GM21367 (cell line): ENCODE measurements at regions not wholly inside any gene's neighbourhood (a gene's known extent, or its start where the extent isn't known, plus 50 kb on each side); places are given as distances from the start of the nearest gene placed in this dataset.
"Not testable (repeated sequence)": the region's sequence is repeated elsewhere in the genome, so short reads cannot be mapped to it uniquely, and the experiment has no call there.

Source experiments
- ATAC-seq: cut with Tn5 transposase; IDR thresholded peaks from one replicate; pipeline ENCODE4 v1.9.1; 2021; ENCODE audit not compliant: unreplicated experiment

DNA sequence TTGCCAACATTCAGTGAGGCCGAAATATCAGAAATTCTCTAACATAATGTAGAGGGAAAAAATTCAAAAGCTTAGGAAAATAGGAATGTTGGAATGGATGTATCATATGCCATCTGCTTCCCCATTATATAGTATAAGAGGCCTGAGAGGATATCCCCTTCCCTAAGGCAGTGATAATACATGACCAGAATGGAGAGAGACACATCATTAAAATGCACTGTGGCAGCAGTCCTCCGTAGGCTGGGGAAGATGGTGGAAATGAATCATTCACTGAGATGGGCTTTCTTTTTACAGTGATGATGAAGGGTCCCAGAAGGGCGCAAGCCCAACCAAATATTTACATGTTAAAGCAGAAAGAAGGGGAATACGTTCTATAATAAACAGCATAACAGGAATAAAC is 799.1 kb upstream of the SPRY2 start:
- ATAC-seq, result no peak

DNA sequence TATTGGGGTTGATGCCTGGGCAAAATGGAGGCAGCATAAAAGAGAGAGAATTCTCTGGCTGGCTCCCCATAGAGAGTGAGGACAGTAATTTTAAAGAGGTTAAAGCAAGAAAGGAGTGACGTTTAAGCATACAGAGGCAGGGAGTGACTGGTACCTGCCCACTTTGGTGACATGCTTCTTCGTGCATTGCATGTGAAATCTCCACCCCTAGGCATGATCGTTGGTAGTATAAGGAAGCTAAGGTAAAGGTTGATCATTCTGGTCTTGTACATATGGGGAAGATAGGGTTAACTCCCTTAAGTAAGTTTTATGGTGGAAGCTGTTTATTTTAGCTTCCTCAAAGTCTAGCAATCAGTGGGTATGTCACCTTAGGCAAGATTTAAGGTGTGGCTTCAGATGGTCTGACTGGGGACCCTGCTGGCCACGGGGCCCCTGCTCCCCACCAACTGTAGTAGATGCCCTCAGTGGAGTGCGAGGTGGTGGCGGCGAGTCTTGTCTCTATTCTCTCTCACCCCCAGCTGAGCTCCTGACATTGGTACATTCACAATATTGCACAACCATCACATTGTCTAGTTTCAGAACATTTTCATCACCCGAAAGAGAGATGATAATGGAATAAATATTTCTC is 797.5 kb upstream of the SPRY2 start:
- ATAC-seq, result no peak

DNA sequence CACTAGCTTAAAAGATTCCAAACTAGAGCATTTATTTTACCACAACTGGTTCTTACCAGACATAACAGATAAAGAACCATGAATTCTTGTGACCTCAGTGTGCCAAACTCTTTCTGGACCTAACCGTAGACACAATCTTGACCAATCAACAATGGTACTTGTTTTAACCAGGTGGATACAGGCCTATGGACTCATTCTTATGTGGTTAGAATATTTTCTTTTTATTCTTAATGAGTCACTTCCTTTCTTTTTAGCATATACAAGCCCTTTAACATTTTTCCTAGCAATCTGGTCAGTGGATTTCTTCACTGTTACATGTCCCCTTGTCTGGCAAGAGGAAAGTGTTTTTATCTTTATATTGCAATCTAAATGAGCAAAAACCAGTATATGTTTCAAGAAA is 792.1 kb upstream of the SPRY2 start:
- no peak for ATAC-seq

DNA sequence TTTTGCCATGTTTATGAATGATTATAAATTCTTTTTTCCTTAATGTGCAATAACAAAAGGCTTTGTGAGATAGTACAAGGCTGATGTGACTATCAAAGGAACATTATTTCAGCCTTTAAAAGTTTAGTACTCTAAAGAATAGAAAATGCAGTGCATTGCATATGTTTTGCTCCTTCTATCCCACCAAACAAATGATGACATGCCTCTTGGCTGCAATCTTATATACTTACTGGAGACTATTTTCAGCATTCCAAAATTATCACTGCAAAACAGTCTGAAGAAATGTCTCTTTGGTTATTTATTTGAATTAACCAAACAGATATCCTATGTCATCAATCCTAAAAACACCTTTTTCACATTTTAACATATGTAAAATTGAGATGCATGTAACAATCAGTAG is 776.5 kb upstream of the SPRY2 start:
- no peak for ATAC-seq

DNA sequence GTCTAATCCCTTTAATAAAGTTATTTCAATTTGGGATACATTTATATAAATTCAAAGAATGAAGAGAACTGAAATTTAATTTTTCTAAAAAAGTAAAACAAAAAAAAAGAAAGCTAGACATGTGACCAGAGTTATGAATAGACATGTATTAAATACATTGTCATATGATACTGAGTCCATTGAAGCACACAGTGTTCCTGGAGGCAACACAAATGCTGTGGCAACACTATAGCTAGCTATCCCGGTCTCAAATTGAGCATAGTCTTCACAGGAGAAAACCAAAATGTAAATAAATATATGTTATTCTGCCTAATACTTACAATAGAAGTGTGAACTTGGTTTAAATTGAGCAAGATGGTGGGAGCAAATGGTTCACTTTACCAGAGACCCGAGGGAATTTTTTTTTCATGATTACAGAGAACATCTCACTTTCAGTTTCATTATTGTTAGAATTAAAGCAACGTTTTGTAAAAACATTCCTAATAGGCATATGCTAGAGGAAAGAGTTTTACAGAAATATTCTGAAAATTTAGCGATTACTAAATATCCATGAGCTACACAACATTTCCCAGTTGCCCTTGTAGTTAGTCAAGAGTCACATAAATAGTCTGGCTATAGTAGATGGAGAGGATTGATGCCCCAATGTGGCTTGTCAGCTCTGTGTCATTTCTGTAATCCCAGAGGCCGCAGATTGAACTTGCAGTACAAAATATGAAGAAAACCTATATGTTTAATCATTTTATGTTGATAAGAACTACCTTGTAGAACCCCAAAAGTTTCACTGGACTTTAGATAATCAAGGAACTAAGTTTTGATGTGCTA is 775.7 kb upstream of the SPRY2 start:
- no peak for ATAC-seq

DNA sequence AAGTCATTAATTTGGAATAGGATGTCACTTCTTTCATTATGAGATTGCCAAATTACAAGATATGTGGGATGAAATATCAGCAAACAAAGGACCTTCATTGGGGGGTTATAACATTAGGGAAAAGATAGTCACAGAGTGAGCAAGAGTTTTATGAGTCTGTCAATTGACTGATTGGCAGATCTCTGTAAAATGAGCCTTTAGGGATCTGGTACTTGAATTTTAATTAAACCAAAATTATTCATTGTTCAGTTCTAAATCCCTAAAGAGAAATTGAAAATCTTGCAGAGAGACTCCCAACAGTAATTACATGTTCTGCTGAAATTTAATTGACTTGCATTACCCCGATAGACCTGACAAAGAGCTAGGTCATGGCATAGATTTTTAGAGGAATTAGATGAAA is 768.1 kb upstream of the SPRY2 start:
- no peak for ATAC-seq

DNA sequence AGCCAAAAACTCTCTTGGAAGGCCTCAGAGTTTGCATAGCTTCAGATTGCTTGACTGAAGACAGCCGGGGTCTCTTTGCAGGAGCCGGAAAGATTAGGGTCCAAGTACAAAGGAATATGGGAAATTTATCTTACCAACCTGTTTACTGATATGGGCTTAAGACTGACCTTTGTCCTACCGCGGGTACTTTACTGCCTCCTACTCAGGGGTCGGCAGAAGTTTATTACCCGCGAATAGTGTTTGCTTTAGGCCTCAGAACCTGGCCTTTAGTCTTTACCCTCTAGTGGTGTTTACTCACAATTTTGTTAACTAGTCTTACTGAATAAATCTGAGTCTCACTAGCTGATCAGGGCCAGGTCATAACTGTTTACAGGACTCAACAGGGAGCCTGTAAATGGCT is 765.4 kb upstream of the SPRY2 start:
- ATAC-seq, result no peak

DNA sequence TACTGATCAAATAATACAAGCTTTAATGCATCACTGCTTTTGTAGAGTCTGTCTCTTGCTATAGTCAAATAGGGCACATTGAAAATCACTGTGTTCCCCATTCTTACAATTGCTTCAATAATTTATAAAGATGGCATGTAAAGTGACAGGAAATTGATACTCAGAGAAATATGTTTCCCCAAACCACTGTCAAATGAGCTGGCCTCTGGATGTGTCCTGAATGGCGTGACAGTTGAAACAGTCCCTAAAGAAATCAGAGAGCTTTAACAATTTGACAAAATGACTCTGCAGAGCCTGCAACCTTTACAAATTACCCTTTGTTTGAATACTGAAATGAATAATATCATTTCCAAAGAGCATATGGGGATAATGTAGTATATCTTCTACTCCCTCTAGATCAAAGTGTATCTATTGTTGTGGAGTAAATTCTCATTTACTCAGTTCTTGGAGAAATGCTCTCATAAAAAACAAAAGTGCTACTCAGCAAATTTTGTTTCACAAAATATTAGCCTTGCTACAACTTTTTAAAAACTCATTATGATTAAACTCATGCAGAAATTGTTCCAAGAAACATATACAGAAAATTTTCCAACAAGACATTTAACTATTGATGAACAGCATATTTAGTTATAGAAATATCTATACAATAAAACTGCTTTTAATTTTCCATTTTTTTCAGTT is 763.2 kb upstream of the SPRY2 start:
- no peak for ATAC-seq

DNA sequence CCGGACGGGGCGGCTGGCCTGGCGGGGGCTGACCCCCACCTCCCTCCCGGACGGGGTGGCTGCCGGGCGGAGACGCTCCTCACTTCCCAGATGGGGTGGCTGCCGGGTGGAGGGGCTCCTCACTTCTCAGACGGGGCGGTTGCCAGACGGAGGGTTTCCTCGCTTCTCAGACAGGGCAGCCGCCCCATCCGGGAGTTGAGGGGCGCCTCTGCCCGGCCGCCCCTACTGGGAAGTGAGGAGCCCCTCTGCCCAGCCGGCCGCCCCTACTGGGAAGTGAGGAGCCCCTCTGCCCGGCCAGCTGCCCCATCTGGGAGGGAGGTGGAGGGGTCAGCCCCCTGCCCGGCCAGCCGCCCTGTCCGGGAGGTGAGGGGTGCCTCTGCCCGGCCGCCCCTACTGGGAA is 761.1 kb upstream of the SPRY2 start:
- ATAC-seq, result not testable (repeated sequence)

DNA sequence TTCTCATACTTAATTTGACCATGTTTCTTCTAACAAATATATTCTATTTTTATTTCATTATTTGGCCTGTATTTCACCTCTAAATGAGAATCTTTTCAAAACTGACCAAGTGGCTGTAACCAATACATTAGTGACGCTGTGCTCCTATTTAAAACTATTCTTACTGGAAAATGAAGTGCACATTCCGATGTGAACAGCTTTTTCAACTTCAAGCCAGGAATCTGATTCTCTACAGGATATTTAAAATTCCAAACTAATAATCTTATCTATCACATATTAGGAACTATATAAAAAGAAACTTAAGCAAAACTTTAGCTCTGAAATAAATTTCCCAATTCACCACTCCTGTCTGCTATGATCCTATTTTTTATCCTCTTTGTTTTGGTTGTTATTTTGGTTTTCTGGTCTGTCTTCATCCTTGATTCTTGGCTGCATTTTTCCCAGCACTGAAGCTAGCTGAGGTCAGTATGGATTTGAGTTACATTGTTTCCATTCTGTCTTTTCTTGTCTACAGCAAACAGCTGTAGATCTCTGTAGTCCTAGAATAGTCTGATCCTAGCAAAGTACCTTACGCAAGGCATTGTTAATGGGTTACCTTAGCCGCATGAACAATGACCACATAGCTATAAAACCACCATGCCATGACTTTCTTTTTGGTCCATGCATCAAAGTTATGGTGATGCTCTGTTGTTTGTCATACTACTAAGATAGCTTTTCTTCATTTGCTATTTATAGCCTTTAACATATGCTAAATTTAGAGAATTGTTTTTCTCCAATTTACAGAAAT is 748.6 kb upstream of the SPRY2 start:
- no peak for ATAC-seq

DNA sequence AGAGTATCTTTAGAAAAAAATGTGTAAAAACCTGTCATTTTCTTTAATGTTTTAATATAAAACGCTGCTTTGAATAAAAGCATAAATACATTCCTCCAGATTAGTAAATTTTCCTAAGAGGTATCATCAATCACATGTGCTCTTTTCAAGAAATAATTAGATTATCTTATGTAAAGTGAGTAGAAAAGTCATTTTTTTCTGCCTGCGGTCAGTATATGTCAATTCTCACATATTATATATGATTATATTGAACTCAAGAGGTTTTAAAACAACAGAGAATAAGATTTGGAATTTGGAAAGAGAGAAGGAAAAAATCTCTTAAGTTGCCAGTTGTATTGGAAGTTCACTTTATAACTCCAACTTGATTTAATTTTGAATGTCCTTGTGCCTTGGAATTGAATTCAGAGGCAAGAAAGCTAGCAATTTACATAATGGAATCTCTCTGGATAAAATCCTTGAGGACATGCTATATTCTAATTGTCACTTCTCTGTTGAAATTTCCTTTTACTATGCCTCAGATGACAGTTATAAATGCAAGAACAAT is 740.1 kb upstream of the SPRY2 start:
- ATAC-seq, result no peak

DNA sequence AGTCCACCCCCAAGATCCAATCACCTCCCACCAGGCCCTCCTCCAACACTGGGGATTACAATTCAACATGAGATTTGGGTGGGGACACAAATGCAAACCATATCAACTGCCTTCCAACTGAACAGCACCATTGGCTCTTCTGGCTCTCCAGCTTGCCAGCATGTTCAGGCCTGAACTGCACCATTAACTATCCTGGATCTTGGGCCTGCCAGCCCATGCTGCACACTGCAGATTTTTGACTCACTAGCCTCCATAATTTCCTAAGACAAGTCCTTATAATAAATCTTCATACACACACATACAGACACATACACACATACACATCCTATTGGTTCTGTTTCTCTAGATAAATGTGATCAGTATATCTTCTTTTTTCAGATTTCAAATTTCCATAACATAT is 737.1 kb upstream of the SPRY2 start:
- ATAC-seq, result no peak

DNA sequence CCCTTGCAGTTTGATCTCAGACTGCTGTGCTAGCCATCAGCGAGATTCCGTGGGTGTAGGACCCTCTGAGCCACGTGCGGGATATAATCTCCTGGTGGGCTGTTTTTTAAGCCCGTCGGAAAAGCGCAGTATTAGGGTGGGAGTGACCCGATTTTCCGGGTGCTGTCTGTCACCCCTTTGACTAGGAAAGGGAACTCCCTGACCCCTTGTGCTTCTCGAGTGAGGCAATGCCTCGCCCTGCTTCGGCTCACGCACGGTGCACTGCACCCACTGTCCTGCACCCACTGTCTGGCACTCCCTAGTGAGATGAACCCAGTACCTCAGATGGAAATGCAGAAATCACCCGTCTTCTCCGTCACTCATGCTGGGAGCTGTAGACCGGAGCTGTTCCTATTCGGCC is 728.9 kb upstream of the SPRY2 start:
- not testable (repeated sequence) for ATAC-seq

DNA sequence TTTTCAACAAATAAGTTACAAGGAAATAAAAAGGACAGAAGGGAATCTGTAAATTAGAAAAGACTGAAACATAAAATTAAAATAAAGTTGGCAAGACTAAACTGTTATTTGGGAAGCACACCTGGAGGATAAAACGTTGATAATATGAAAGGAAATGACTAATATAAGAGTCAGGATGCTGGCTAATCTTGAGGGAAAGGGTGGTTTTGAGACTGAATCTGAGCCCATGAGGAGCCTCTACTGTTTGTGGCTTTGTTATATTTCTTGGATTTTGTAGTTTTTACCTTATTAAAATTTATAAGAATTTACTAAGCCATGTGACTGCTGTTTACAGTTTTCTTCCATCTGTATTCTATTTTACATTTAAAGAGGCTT is 718.0 kb upstream of the SPRY2 start:
- no peak for ATAC-seq

DNA sequence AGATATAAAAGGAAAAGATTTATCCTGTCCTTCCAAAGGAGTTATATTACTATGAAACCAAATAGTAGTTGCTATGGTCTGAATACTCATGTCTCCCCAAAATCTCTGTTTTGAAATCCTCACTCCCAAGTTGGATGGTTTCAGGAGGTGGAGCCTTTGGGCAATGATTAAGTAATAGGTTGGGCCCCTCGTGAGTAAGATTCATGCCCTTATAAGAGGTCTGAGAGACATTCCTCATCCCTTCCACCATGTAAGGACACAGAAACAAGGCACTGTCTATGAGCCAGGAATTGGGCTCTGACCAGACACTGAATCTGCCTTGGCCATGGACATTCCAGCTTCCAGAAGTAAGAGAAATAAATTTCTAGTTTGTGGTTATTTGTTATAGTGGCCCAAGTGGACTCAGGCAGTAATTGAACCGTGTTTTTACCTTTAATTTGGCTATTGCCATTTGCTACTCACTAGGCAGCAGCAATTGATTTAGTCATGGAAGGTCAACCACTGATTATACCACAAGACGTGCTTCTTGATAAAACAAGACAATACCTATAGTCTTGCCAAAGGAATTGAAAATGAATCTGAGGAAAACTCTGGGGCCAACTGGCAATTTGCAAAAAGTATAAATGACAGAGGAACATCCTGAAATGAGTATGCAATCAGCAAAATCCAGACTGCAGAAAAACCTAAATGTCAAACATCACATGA is 717.4 kb upstream of the SPRY2 start:
- no peak for ATAC-seq

DNA sequence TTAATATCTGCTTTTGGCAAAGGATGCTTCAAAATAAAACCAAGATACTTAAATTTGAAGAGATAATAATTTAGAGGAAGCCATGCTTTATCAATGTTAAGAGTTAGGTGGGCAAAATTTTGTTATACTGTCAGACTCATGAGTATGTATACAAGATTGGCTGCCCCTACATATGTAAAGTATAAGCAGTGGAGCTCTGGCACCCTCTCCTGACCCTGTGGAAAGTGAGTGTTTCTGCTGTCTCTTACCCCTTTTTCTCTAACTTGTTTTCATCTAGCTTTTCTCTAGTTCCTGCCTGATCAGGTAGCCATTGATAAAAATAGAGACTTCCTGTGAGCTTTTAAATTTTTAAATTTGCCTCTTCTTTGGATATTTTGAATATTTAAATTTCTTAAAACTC is 710.9 kb upstream of the SPRY2 start:
- ATAC-seq, result no peak

DNA sequence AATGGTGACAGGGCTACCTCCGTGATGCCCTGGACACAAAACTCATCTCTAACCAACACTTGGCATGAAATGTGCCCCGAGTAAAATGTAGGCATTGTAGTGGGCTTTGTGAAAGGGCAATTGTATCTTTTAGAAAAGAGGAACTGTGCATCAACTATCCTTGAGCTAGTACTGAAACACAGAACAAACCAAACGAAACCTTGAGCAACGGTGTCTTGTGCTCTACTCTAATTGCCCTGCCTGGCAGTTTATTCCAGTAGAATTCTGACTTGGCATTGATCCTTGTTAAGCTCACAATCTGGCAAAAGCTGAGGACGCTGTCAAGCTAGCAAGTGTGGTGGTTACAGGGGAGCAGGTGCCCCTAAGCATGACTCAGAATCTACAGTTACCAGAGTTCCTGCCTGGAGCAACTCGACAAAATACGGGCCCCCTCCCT is 707.1 kb upstream of the SPRY2 start:
- ATAC-seq, result no peak

DNA sequence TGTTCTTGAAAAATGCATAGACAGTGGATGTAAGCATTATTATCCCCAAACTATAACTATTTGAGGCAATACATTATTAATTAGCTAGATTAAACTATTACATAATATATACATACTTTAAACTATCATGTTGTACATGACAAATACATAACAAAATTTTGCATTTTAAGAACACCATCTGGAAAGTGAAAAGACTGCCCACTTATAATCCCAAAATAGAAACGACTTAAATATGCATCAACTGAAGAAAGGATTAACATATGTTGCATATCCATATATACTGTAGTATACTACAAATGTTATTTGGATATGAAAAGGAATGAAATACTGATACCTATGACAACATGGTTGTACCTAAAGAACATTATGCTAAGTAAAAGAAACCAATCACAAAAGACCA is 700.8 kb upstream of the SPRY2 start:
- ATAC-seq, result no peak

DNA sequence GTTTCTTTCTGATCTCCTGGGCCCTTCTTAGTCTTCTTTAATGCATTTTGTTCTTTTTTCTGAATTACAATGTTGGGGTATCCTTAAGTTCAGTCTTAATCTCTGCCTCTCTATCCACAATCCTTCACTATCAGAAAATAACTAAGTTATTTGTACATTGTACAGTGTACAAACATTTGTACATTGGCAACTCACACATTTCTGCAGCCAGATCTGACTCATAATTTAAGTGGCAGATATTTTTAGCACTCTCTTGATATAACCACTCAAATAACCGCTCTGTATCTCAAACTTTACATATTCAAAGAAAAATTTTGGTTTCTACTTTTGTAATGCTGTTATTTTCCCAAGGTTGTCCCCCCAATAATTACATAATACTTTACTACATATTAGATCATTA is 691.1 kb upstream of the SPRY2 start:
- ATAC-seq, result no peak

DNA sequence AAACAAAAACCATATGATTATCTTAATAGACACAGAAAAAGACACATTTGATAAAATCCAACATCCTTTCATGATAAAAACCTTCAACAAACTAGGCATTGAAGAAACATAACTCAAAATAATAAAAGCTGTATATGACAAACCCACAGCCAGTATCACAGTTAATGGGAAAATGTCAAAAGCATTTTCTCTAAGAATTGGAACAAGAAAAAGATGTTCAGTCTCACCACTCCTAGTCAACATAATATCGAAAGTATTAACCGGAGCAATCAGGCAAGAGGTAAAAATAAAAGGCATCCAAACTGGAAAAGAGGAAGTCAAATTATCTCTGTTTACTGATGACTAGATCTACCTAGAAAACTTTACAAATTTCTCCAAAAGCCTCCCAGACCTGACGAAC is 684.2 kb upstream of the SPRY2 start:
- no peak for ATAC-seq
